LNCaP clone FGC (cell line): ENCODE measurements at regions not wholly inside any gene's neighbourhood (a gene's known extent, or its start where the extent isn't known, plus 50 kb on each side); places are given as distances from the start of the nearest gene placed in this dataset.

Experiments used
- DNase-seq: peaks from one replicate; pipeline ENCODE4 v3.0.0-alpha.2; 2011; ENCODE audit warnings: low read depth
- H3K4me3 ChIP-seq: 2 replicates; pipeline ENCODE4 v1.5.1; 2011; ENCODE audit warnings: mild to moderate bottlenecking, low read depth, low read length, control low read depth
- CTCF ChIP-seq: IDR thresholded peaks from 2 replicates; pipeline ENCODE4 v1.5.1; 2012; ENCODE audit warnings: mild to moderate bottlenecking; ENCODE audit not compliant: control insufficient read depth, insufficient read depth; ENCODE audit errors: extremely low read depth

GRCh38 chr3:145197051-145197820, 963.7 kb downstream of the PLOD2 start:
- no peak for TF ChIP-seq CTCF
- no peak for DNase-seq
- H3K4me3 ChIP-seq: no peak overlapping the region

- DNase-seq: no peak
- TF ChIP-seq CTCF: no peak
- H3K4me3 ChIP-seq: no peak overlapping the region
Observed at GRCh38 chr3:145197821-145198220, 963.2 kb downstream of the PLOD2 start.

GRCh38 chr3:145209561-145209960, 951.4 kb downstream of the PLOD2 start:
- H3K4me3 ChIP-seq: no peak overlapping the region
- TF ChIP-seq CTCF: no peak
- DNase-seq: no peak

GRCh38 chr3:145219355-145220235, 941.4 kb downstream of the PLOD2 start:
- no peak for DNase-seq
- TF ChIP-seq CTCF: no peak
- no peak overlapping the region for H3K4me3 ChIP-seq

- H3K4me3 ChIP-seq: no peak overlapping the region
- DNase-seq: no peak
- no peak for TF ChIP-seq CTCF
Observed at GRCh38 chr3:145224886-145225285, 936.1 kb downstream of the PLOD2 start.

- no peak for TF ChIP-seq CTCF
- DNase-seq: no peak
- H3K4me3 ChIP-seq: no peak overlapping the region
Observed at GRCh38 chr3:145243875-145244274, 917.1 kb downstream of the PLOD2 start.

GRCh38 chr3:145244327-145244726, 916.7 kb downstream of the PLOD2 start:
- no peak overlapping the region for H3K4me3 ChIP-seq
- no peak for DNase-seq
- TF ChIP-seq CTCF: no peak
